WTC11 (cell line): ENCODE measurements at regions not wholly inside any gene's neighbourhood (a gene's known extent, or its start where the extent isn't known, plus 50 kb on each side); places are given as distances from the start of the nearest gene placed in this dataset.

Source experiments
- ATAC-seq: fragments of 200-7000 bp; cut with Tn5 transposase; 2 replicates; pipeline ENCODE4 v1.10.0; 2021; ENCODE audit warnings: mild to moderate bottlenecking, moderate library complexity
- CTCF ChIA-PET: fragments of 300-600 bp; sonication (Branson Sonifier 250); formaldehyde crosslinking; loops from one replicate; lab custom pipeline; 2021; ENCODE audit warnings: antibody characterized with exemption; lab: Charles Lee
- POLR2A ChIA-PET: fragments of 350-600 bp; sonication (Branson Sonifier 250); formaldehyde crosslinking; loops from one replicate; lab custom pipeline; 2021; ENCODE audit warnings: antibody characterized with exemption; lab: Charles Lee
- DNase-seq: peaks from one replicate; pipeline ENCODE4 v3.0.0; 2021; ENCODE audit warnings: low spot score
- H3K27ac Mint-ChIP-seq: 2 replicates; pipeline ENCODE4 v1.8.0; 2021; ENCODE audit warnings: mixed read lengths
- H3K27me3 Mint-ChIP-seq: 2 replicates; pipeline ENCODE4 v1.8.0; 2021; ENCODE audit warnings: low read depth, mild to moderate bottlenecking, moderate library complexity, mixed read lengths
- H3K36me3 Mint-ChIP-seq: 2 replicates; pipeline ENCODE4 v1.8.0; 2021; ENCODE audit warnings: mixed read lengths
- H3K4me1 Mint-ChIP-seq: 2 replicates; pipeline ENCODE4 v1.8.0; 2022; ENCODE audit warnings: mixed read lengths
- H3K4me3 Mint-ChIP-seq: 2 replicates; pipeline ENCODE4 v1.8.0; 2021; ENCODE audit warnings: mild to moderate bottlenecking, moderate library complexity, mixed read lengths
- H3K9me3 Mint-ChIP-seq: 2 replicates; pipeline ENCODE4 v1.8.0; 2021; ENCODE audit warnings: mixed read lengths
- AR ChIP-seq: fragments of 250-450 bp; sonication (Bioruptor Pico); IDR thresholded peaks from 2 replicates; pipeline ENCODE4 v1.9.0; 2021; ENCODE audit warnings: mild to moderate bottlenecking
- ATF1 ChIP-seq: sonication (generic); formaldehyde crosslinking; IDR thresholded peaks from 2 replicates; pipeline ENCODE4 v1.8.1; 2023; ENCODE audit warnings: mild to moderate bottlenecking, moderate library complexity, missing genetic modification reagents
- ELF4 ChIP-seq: sonication (generic); formaldehyde crosslinking; IDR thresholded peaks from 2 replicates; pipeline ENCODE4 v1.8.1; 2022; ENCODE audit warnings: low read depth, mild to moderate bottlenecking, moderate library complexity, missing genetic modification reagents
- ETV6 ChIP-seq: sonication (generic); formaldehyde crosslinking; IDR thresholded peaks from 2 replicates; pipeline ENCODE4 v1.8.1; 2022; ENCODE audit warnings: mild to moderate bottlenecking, missing genetic modification reagents
- FOXJ3 ChIP-seq: sonication (generic); formaldehyde crosslinking; IDR thresholded peaks from 2 replicates; pipeline ENCODE4 v1.9.0; 2021; ENCODE audit warnings: missing genetic modification reagents, mild to moderate bottlenecking, borderline replicate concordance
- FOXP4 ChIP-seq: sonication (generic); formaldehyde crosslinking; IDR thresholded peaks from 2 replicates; pipeline ENCODE4 v1.8.0; 2022; ENCODE audit warnings: mild to moderate bottlenecking, missing genetic modification reagents
- GABPB1 ChIP-seq: sonication (generic); formaldehyde crosslinking; IDR thresholded peaks from 2 replicates; pipeline ENCODE4 v1.8.1; 2023; ENCODE audit warnings: mild to moderate bottlenecking, missing genetic modification reagents
- GTF2I ChIP-seq: fragments of 250-450 bp; sonication (Bioruptor Pico); conservative IDR thresholded peaks from 2 replicates; pipeline ENCODE4 v1.4.0; 2021; ENCODE audit warnings: mild to moderate bottlenecking
- HMGXB4 ChIP-seq: sonication (generic); formaldehyde crosslinking; IDR thresholded peaks from 2 replicates; pipeline ENCODE4 v1.8.1; 2023; ENCODE audit warnings: mild to moderate bottlenecking, moderate library complexity, missing genetic modification reagents
- KAT7 ChIP-seq: sonication (generic); formaldehyde crosslinking; IDR thresholded peaks from 2 replicates; pipeline ENCODE4 v1.8.1; 2023; ENCODE audit warnings: missing genetic modification reagents, mild to moderate bottlenecking, borderline replicate concordance
- MYBL2 ChIP-seq: sonication (generic); formaldehyde crosslinking; IDR thresholded peaks from 2 replicates; pipeline ENCODE4 v1.8.1; 2023; ENCODE audit warnings: mild to moderate bottlenecking, moderate library complexity, missing genetic modification reagents
- NFYB ChIP-seq: sonication (generic); formaldehyde crosslinking; conservative IDR thresholded peaks from 2 replicates; pipeline ENCODE4 v1.8.0; 2022; ENCODE audit warnings: low read depth, missing genetic modification reagents
- NR3C1 ChIP-seq: sonication (generic); formaldehyde crosslinking; conservative IDR thresholded peaks from 2 replicates; pipeline ENCODE4 v1.8.1; 2023; ENCODE audit warnings: low read depth, mild to moderate bottlenecking, missing genetic modification reagents
- RELA ChIP-seq: sonication (generic); formaldehyde crosslinking; IDR thresholded peaks from 2 replicates; pipeline ENCODE4 v1.8.1; 2022; ENCODE audit warnings: missing genetic modification reagents, mild to moderate bottlenecking, borderline replicate concordance
- SMAD3 ChIP-seq: sonication (generic); formaldehyde crosslinking; IDR thresholded peaks from 2 replicates; pipeline ENCODE4 v1.8.0; 2022; ENCODE audit warnings: missing genetic modification reagents, mild to moderate bottlenecking, borderline replicate concordance
- SOX15 ChIP-seq: fragments of 250-450 bp; sonication (Bioruptor Pico); IDR thresholded peaks from 2 replicates; pipeline ENCODE4 v1.9.0; 2021; ENCODE audit warnings: mild to moderate bottlenecking
- SP1 ChIP-seq: sonication (generic); formaldehyde crosslinking; conservative IDR thresholded peaks from 2 replicates; pipeline ENCODE4 v1.8.1; 2022; ENCODE audit warnings: missing genetic modification reagents
- TP53 ChIP-seq: sonication (generic); formaldehyde crosslinking; IDR thresholded peaks from 2 replicates; pipeline ENCODE4 v1.8.1; 2023; ENCODE audit warnings: mild to moderate bottlenecking, missing genetic modification reagents
- ZNF121 ChIP-seq: sonication (generic); formaldehyde crosslinking; IDR thresholded peaks from 2 replicates; pipeline ENCODE4 v1.8.0; 2023; ENCODE audit warnings: missing genetic modification reagents
- ZNF396 ChIP-seq: fragments of 250-450 bp; sonication (Bioruptor Pico); IDR thresholded peaks from 2 replicates; pipeline ENCODE4 v1.8.0; 2021; ENCODE audit warnings: mild to moderate bottlenecking, moderate library complexity, borderline replicate concordance
- ZNF423 ChIP-seq: fragments of 250-450 bp; sonication (Bioruptor Pico); IDR thresholded peaks from 2 replicates; pipeline ENCODE4 v2.1.2; 2022; ENCODE audit warnings: mild to moderate bottlenecking, moderate library complexity
- TF ChIP-seq, protein P1 (sequence below): sonication (generic); formaldehyde crosslinking; IDR thresholded peaks from 2 replicates; pipeline ENCODE4 v1.8.1; 2023; ENCODE audit warnings: mild to moderate bottlenecking, missing genetic modification reagents
- TF ChIP-seq, protein P2 (sequence below): fragments of 250-450 bp; sonication (Bioruptor Pico); IDR thresholded peaks from 2 replicates; pipeline ENCODE4 v1.9.0; 2021; ENCODE audit warnings: moderate library complexity, mild to moderate bottlenecking, inconsistent platforms, borderline replicate concordance
- TF ChIP-seq, protein P3 (sequence below): sonication (generic); formaldehyde crosslinking; IDR thresholded peaks from 2 replicates; pipeline ENCODE4 v1.8.1; 2023; ENCODE audit warnings: mild to moderate bottlenecking, missing genetic modification reagents, borderline replicate concordance

DNA sequence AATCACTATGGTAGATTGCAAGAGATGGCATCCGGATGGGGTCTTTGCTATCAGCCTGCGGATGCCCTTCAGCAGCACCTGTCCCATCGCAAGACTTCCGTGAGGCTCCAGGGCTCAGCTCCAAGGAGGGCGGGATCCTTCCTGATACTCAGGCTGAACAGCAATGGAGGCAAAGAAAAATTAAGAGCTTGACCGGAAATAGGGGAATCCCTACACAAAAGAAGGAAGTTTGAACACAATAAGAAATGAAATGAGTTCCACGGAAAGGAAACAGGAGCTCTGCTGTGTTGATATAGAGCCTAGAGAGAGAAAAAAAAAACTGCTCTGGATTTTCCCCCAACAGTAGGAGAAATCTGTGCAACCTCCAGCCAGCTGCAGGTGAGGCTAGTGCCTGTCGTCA is 91.9 kb downstream of the ARL4C start:
- Mint-ChIP-seq H3K36me3 (no peaks in the 10 kb centered on the region), H3K27ac (no peak overlapping the region), H3K4me3 (no peak overlapping the region), H3K27me3 (peaks cover 6% of the 10 kb centered on the region), H3K9me3 (peaks cover 5% of the 10 kb centered on the region), H3K4me1 (no peaks in the 10 kb centered on the region)
- TF ChIP-seq ZNF423 (CRISPR knock-in tag) (no peak), NFYB (no peak), MYBL2 (no peak), HMGXB4 (CRISPR knock-in tag) (no peak), ETV6 (no peak), ATF1 (CRISPR knock-in tag) (no peak), SMAD3 (CRISPR knock-in tag) (no peak), ELF4 (CRISPR knock-in tag) (no peak), AR (no peak), NR3C1 (CRISPR knock-in tag) (no peak), FOXJ3 (CRISPR knock-in tag) (no peak), FOXP4 (no peak), SP1 (no peak), GTF2I (CRISPR knock-in tag) (no peak)
- TF ChIP-seq, protein P1, sequence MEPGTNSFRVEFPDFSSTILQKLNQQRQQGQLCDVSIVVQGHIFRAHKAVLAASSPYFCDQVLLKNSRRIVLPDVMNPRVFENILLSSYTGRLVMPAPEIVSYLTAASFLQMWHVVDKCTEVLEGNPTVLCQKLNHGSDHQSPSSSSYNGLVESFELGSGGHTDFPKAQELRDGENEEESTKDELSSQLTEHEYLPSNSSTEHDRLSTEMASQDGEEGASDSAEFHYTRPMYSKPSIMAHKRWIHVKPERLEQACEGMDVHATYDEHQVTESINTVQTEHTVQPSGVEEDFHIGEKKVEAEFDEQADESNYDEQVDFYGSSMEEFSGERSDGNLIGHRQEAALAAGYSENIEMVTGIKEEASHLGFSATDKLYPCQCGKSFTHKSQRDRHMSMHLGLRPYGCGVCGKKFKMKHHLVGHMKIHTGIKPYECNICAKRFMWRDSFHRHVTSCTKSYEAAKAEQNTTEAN (CRISPR knock-in tag): no peak
- TF ChIP-seq, protein P2, sequence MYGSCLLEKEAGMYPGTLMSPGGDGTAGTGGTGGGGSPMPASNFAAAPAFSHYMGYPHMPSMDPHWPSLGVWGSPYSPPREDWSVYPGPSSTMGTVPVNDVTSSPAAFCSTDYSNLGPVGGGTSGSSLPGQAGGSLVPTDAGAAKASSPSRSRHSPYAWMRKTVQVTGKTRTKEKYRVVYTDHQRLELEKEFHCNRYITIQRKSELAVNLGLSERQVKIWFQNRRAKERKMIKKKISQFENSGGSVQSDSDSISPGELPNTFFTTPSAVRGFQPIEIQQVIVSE (CRISPR knock-in tag): no peak
- ATAC-seq (no peak), DNase-seq (no peak)
- ChIA-PET CTCF (interaction anchor here (0.7 to 1.4 kb wide), 4 partner anchors 23 to 270 kb away, joined by 3 to 4 read pairs (median 3); no protein-coding TSS in a partner anchor), POLR2A (interaction anchor here (0.6 kb wide), 1 partner anchor 101 kb away, joined by 3 read pairs; no protein-coding TSS in a partner anchor)

DNA sequence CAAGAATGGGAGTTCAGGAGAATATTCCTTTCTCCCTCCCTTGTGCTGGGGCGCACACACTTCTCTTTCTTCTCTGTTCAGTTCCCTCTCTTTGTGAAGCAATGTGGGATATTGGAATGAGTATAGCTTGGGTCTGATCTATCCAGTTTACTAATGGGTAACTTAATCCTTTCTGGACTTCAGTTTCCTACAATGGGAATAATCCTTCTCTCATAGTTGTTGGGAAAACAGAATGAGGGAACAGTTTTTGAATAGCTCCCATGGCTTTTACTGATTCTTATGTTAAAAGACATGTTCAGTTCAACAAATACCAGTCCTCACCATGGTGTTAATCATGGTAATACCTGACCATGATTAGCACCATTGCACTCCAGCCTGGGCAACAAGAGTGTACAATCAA is 93.1 kb downstream of the ARL4C start:
- Mint-ChIP-seq H3K27me3 (peaks cover 6% of the 10 kb centered on the region), H3K27ac (no peak overlapping the region), H3K4me3 (no peak overlapping the region), H3K4me1 (no peaks in the 10 kb centered on the region), H3K9me3 (peaks cover 5% of the 10 kb centered on the region), H3K36me3 (no peaks in the 10 kb centered on the region)
- CTCF ChIA-PET: interaction anchor here (1.4 kb wide), 1 partner anchor 115 kb away, joined by 4 read pairs; no protein-coding TSS in a partner anchor
- ATAC-seq (no peak), DNase-seq (no peak)
- POLR2A ChIA-PET: no interaction called here
- TF ChIP-seq SOX15 (no peak), ZNF121 (CRISPR knock-in tag) (no peak), GABPB1 (no peak), RELA (no peak), TP53 (CRISPR knock-in tag) (no peak), KAT7 (CRISPR knock-in tag) (no peak), ZNF396 (CRISPR knock-in tag) (no peak)
- TF ChIP-seq, protein P3, sequence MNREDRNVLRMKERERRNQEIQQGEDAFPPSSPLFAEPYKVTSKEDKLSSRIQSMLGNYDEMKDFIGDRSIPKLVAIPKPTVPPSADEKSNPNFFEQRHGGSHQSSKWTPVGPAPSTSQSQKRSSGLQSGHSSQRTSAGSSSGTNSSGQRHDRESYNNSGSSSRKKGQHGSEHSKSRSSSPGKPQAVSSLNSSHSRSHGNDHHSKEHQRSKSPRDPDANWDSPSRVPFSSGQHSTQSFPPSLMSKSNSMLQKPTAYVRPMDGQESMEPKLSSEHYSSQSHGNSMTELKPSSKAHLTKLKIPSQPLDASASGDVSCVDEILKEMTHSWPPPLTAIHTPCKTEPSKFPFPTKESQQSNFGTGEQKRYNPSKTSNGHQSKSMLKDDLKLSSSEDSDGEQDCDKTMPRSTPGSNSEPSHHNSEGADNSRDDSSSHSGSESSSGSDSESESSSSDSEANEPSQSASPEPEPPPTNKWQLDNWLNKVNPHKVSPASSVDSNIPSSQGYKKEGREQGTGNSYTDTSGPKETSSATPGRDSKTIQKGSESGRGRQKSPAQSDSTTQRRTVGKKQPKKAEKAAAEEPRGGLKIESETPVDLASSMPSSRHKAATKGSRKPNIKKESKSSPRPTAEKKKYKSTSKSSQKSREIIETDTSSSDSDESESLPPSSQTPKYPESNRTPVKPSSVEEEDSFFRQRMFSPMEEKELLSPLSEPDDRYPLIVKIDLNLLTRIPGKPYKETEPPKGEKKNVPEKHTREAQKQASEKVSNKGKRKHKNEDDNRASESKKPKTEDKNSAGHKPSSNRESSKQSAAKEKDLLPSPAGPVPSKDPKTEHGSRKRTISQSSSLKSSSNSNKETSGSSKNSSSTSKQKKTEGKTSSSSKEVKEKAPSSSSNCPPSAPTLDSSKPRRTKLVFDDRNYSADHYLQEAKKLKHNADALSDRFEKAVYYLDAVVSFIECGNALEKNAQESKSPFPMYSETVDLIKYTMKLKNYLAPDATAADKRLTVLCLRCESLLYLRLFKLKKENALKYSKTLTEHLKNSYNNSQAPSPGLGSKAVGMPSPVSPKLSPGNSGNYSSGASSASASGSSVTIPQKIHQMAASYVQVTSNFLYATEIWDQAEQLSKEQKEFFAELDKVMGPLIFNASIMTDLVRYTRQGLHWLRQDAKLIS: no peak
- TF ChIP-seq, protein P1 (CRISPR knock-in tag): no peak
